Glutamatergic neuron (in vitro differentiated cells): ENCODE measurements at regions not wholly inside any gene's neighbourhood (a gene's known extent, or its start where the extent isn't known, plus 50 kb on each side); places are given as distances from the start of the nearest gene placed in this dataset.

Experiments used
- DNase-seq: peaks from one replicate; pipeline ENCODE4 v3.0.0; 2022
- H3K27ac Mint-ChIP-seq: one replicate; pipeline ENCODE4 v1.8.0; 2020; ENCODE audit warnings: mild to moderate bottlenecking, mixed read lengths, inconsistent platforms; ENCODE audit not compliant: unreplicated experiment
- H3K27me3 Mint-ChIP-seq: one replicate; pipeline ENCODE4 v1.8.0; 2020; ENCODE audit warnings: mild to moderate bottlenecking, moderate library complexity, mixed read lengths, inconsistent platforms; ENCODE audit not compliant: unreplicated experiment
- H3K36me3 Mint-ChIP-seq: one replicate; pipeline ENCODE4 v1.8.0; 2020; ENCODE audit warnings: mild to moderate bottlenecking, mixed read lengths, inconsistent platforms; ENCODE audit not compliant: unreplicated experiment
- H3K4me1 Mint-ChIP-seq: one replicate; pipeline ENCODE4 v1.8.0; 2020; ENCODE audit warnings: mild to moderate bottlenecking, low read depth, mixed read lengths, inconsistent platforms; ENCODE audit not compliant: unreplicated experiment
- H3K4me3 Mint-ChIP-seq: one replicate; pipeline ENCODE4 v1.8.0; 2020; ENCODE audit warnings: mild to moderate bottlenecking, mixed read lengths, inconsistent platforms; ENCODE audit not compliant: unreplicated experiment
- H3K9me3 Mint-ChIP-seq: one replicate; pipeline ENCODE4 v1.8.0; 2020; ENCODE audit warnings: mild to moderate bottlenecking, moderate library complexity, mixed read lengths, inconsistent platforms; ENCODE audit not compliant: unreplicated experiment
- TF ChIP-seq, protein P1 (sequence below): fragments of 200-600 bp; sonication (generic); IDR thresholded peaks from one replicate; pipeline ENCODE4 v1.5.0; 2021; ENCODE audit not compliant: partially characterized antibody, unreplicated experiment

DNA sequence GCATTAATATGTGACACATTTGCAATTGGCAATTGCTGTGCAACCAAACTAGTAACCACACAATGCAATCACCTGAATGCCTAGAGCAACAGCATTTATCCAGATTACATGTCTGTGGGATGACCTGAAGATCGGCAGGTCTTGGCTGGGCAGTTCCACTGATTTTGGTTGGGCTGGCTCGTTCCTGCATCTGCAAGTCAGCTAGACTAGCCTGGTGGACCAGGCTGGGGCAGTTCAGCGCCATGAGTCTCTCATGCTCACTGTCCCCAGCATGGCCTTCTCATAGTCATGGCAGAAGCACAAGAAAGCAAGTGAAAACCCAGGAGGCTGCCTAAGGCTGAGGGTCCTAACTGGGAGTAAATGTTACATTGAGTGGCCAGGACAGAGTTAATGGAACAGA is 229.1 kb upstream of the TSHZ3 start:
- no peaks in the 10 kb centered on the region for H3K36me3 Mint-ChIP-seq
- peaks cover 2% of the 10 kb centered on the region for H3K27me3 Mint-ChIP-seq
- TF ChIP-seq, protein P1, sequence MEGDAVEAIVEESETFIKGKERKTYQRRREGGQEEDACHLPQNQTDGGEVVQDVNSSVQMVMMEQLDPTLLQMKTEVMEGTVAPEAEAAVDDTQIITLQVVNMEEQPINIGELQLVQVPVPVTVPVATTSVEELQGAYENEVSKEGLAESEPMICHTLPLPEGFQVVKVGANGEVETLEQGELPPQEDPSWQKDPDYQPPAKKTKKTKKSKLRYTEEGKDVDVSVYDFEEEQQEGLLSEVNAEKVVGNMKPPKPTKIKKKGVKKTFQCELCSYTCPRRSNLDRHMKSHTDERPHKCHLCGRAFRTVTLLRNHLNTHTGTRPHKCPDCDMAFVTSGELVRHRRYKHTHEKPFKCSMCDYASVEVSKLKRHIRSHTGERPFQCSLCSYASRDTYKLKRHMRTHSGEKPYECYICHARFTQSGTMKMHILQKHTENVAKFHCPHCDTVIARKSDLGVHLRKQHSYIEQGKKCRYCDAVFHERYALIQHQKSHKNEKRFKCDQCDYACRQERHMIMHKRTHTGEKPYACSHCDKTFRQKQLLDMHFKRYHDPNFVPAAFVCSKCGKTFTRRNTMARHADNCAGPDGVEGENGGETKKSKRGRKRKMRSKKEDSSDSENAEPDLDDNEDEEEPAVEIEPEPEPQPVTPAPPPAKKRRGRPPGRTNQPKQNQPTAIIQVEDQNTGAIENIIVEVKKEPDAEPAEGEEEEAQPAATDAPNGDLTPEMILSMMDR, result no peak
- H3K4me1 Mint-ChIP-seq, result no peaks in the 10 kb centered on the region
- no peak for DNase-seq
- H3K4me3 Mint-ChIP-seq, result no peak overlapping the region
- H3K27ac Mint-ChIP-seq, result no peak overlapping the region
- H3K9me3 Mint-ChIP-seq, result no peaks in the 10 kb centered on the region

GRCh38 chr19:31583148-31583547 is 233.9 kb upstream of the TSHZ3 start:
- no peak for DNase-seq

DNA sequence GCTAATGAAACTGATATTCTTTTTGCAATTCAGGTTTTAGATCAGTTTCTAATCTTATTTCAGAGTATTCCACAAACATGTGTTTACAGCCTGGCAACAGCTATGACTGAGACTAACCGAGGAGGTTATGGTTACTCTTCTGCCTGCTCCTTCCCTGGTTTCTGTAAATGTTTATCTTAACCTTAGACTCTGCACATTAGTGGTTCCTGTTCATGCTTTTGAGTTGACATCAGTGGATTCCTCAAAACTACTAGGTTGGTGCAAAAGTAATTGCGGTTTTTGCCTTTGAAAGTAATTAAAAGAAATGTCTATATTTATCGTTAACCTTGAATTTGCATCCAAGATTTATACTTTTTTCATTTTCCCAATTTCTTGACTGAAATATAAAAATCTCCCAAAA is 237.0 kb upstream of the TSHZ3 start:
- no peak overlapping the region for H3K27ac Mint-ChIP-seq
- TF ChIP-seq, protein P1, result no peak
- no peak for DNase-seq
- H3K36me3 Mint-ChIP-seq, result no peaks in the 10 kb centered on the region
- no peaks in the 10 kb centered on the region for H3K4me1 Mint-ChIP-seq
- H3K4me3 Mint-ChIP-seq, result no peak overlapping the region
- no peaks in the 10 kb centered on the region for H3K27me3 Mint-ChIP-seq
- H3K9me3 Mint-ChIP-seq, result no peaks in the 10 kb centered on the region

More at GRCh38 chr19:31583148-31583547, 233.9 kb upstream of the TSHZ3 start:
- Mint-ChIP-seq H3K36me3 (no peaks in the 10 kb centered on the region), H3K4me3 (no peak overlapping the region), H3K27ac (no peak overlapping the region), H3K27me3 (no peaks in the 10 kb centered on the region), H3K4me1 (no peaks in the 10 kb centered on the region), H3K9me3 (no peaks in the 10 kb centered on the region)
- TF ChIP-seq, protein P1, result no peak

DNA sequence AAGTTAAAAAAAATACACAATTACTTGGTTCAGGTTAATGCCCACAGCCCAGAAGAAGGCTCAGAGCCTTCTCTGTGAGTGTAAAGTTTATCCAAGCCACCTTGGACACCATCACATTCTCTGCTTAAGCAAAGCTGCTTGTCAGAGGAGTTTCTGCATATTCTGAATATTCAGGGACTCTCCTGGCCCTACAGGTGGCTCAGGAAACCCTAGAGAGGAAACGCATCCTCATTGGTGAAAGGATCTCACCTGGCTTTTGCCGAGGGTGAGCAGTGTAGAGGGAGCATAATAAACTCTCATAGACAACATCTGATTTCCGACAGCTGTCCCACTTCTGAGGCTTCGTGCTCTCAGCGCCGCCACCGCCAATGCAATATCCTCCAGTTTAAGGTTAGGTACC is 239.9 kb upstream of the TSHZ3 start:
- H3K4me3 Mint-ChIP-seq, result no peak overlapping the region
- no peaks in the 10 kb centered on the region for H3K4me1 Mint-ChIP-seq
- no peaks in the 10 kb centered on the region for H3K36me3 Mint-ChIP-seq
- H3K27ac Mint-ChIP-seq, result no peak overlapping the region
- H3K27me3 Mint-ChIP-seq, result no peaks in the 10 kb centered on the region
- DNase-seq, result no peak
- TF ChIP-seq, protein P1, result no peak
- H3K9me3 Mint-ChIP-seq, result peaks cover 3% of the 10 kb centered on the region

GRCh38 chr19:31591258-31591657 is 242.0 kb upstream of the TSHZ3 start:
- Mint-ChIP-seq H3K4me1 (no peaks in the 10 kb centered on the region), H3K4me3 (no peak overlapping the region), H3K27ac (no peak overlapping the region), H3K9me3 (peaks cover 3% of the 10 kb centered on the region), H3K27me3 (no peaks in the 10 kb centered on the region), H3K36me3 (no peaks in the 10 kb centered on the region)
- TF ChIP-seq, protein P1, result no peak
- no peak for DNase-seq
